NCI-H2196 (cell line): ENCODE measurements at regions not wholly inside any gene's neighbourhood (a gene's known extent, or its start where the extent isn't known, plus 50 kb on each side); places are given as distances from the start of the nearest gene placed in this dataset.
"Not testable (repeated sequence)": the region's sequence is repeated elsewhere in the genome, so short reads cannot be mapped to it uniquely, and the experiment has no call there.

ENCODE experiments used
- DNase-seq: peaks from one replicate; lab custom pipeline; 2025; ENCODE audit not compliant: unreplicated experiment; lab: John Stamatoyannopoulos, UW

DNA sequence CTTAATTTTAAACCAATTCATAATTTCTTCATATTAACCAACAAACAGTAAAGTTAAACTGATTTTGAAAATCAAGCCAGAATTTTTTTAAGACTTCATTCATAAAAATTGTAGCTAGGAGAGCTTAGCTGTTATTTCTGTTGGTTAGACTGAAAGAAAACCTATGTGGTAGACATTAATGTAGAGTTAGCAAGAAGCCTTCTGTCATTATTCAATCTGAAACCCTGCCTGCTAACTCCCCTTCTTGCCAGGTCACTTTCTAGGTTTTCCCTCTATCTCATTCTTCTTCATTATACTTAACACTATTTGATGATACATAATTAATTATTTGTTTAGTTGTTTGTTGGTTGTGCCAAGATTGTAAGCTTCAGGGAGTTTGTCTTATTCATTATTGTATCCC, 304.3 kb upstream of the MEF2C start:
- no peak for DNase-seq

DNA sequence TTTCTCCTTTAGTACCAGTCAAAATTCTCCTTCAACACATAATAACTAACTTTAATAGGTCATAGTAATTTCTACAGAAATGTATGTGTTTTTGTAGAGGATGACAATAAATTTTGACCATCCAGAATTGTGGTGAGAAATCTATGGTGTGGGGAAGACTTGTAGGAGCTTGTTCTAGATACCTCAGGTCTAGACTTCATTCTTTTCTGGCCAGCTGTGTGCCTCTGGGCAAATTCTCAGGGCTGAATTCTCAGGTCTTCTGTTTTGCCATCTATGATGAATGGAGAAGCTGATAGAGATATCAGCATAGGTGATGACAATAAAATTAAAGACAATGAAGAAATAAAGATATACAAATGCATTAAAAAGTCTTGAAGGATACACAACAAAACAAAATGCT, 298.6 kb upstream of the MEF2C start:
- DNase-seq: no peak

DNA sequence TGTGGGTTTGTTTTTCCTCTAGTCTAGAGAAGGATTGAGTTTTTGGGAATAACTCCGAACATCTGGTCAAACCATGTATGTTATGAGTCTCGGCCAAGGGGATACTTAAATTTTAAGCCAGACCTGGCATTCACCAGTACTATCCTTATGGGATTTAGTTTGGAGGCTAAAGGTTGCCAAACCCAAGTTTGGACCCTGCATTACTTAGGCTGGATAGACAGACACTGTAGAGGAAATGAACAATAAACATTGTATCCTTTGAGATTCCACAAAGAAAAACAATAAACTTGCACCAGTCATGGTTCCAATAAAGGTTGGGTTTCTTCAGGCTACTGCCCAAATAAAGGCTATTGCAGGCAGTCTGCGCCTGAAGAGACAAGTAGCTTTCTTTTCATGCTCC, 296.7 kb upstream of the MEF2C start:
- DNase-seq: no peak

DNA sequence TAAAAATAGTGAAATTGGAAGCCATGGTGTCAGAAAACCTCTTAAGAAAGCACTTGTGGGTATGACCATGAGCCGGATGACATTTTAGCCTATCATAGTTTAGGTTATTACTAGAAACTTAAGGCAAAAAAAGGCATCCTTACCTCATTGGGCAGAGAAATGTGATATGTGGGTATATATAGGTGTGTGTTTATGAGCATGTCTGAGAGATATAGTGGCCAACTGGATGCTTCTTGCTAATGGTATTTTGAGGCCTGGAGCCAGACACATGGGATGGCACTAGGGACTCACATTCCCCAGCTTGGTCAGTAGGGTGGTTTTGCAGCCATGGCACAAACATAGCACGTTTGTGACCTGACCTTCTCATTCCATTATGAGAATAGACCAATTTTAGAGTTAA, 295.6 kb upstream of the MEF2C start:
- DNase-seq: no peak

DNA sequence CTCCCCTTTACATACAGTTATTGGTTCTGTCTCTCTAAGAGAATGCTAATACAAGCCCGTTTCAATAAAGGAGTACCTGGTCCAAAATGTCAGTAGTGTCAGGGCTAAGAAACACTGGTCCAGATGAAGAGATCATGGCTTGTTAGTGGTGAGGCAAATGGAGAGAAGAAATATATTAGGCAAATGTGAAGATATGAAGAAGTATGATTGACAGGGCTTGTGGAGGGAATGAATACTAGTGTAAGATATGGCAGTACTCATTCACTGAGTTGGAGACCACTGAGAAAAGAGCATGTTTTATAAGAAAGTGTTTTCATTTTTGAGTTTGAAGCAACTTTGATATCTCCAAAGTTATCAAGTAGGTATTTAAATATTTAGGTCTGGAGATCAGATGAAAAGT, 290.5 kb upstream of the MEF2C start:
- DNase-seq: no peak

DNA sequence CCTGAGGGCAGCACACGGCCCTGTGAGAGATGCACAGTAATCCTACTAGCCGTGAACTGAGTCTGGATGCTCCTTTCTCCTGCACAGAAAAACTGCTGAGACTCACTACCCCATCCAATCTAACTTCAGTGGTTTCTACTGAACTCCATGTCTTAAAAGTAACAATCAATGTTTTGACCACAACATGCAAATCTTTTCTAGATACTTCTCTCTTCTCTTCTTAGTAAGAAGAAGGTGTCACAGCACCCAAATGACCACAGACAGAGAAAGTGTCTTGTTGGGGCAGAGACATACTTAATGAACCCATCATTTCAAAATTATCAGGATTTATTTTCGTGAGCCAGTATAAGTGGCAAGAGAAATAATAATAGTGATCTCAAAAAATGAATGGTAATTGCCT, 285.8 kb upstream of the MEF2C start:
- no peak for DNase-seq

DNA sequence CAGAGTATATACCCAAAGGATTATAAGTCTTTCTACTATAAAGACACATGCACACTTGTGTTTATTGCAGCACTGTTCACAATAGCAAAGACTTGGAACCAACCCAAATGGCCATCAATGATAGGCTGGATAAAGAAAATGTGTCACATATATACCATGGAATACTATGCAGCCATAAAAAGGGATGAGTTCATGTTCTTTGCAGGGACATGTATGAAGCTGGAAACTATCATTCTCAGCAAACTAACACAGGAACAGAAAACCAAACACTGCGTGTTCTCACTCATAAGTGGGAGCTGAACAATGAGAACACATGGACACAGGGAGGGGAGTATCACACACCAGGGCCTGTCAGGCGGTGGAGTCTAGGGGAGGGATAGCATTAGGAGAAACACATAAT, 281.7 kb upstream of the MEF2C start:
- DNase-seq: not testable (repeated sequence)

DNA sequence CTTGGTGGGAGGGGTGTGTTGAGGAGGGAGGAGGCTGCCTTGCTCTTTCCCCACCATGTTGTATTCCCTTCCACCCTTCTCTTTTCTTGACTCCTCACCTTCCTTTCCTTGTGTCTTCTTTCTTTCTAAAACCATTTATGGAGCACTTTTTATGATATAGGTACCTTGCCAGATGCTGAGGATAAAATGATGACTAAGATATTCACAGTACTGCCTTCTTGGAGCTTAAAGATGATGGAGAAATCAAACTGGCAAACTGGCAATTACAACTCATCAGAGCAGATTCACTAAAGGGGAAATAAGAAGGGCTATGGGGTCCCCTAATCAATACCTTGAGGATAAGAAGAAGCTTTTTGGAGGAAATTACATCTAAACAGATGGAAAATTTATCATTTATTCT, 273.2 kb upstream of the MEF2C start:
- DNase-seq: no peak

DNA sequence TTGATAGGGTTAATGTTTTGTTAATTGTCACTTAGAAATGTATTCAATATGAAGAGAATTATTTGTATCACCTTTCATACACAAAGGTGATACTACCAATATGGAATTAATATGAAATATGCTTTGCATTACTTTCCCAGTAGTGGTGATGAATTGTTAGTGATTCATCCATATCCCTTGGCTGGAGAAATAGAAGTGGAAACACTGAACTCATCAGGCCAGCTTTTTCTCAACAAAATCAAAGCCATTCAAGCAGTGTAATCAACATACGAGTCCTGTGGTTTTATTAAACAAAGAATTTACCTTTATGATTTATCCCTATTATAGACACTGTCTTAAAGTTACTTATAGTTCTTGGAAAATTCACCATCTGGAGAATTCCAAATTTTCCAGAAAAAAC, 264.0 kb upstream of the MEF2C start:
- DNase-seq: no peak

DNA sequence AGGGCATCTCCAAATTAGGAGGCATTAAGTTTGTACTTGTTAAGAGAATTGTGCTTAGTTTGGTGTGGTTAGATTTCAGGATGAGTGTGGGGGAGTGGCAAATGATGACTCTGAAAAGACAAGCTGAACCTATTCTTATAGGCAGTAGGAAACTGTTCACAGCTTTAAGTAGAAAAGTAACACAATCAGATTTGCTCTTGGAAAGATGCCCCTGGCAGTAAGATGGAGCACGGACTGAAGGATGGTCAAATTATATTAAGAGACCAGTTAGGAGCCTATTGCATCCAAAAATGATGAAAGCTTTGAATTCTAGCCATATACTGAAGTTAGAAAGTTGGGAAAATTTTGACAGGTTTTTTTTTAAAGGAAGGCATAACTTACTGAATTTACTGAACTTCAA, 254.2 kb upstream of the MEF2C start:
- no peak for DNase-seq

DNA sequence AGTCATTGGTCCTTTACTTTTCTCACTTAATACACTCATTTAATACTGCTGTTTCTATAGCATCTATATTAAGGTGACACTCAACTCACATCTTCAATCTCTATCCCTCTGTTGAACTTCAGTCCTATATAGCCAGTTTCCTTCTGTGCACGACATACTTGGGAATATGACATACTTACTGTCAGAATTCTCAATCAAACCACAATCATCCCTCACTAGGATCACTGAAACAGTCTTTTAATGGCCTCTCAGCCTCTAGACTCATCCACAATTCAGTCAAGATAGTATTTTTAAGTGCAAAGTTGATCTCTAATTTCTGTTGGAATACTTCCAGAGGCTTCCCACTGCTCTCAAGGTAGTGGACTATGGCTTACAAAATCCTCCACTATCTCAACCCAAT, 251.0 kb upstream of the MEF2C start:
- no peak for DNase-seq

DNA sequence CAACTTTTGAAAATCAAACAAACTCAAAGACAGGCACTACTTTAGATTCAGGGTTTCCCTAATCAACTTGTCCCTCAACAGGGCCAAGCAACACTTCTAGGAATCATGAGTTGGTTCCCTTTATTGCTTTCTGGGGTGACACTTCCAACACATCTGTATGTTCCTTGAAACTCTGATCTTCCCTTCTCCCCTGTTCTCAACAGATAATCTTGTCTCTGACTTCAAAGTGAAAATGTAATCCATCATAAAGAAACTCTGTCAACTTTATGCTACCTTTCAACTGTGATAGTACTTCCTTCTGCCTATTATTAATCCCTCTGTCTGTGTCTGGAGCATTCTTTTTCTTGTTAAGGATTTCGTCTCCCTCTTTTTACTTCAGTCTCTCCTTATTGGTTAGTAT, 250.1 kb upstream of the MEF2C start:
- DNase-seq: no peak

DNA sequence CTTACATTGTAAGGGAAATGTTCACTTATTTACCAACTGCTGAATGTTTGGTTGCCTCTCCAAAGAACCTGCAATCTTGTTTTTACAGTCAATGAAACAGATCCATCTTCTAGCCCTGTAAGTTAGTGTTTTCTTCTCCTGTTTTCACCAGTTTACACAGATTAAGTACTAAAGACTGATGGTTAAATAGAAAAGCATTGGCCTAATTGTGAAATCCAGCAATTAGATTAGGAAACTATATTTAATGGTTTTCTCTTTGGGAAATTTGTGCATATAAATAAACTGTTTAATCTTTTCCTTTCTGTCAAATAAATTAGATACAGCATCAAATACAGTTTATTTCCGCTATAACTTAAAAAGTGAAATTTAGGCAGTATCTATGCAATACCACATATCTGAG, 247.9 kb upstream of the MEF2C start:
- DNase-seq: no peak

DNA sequence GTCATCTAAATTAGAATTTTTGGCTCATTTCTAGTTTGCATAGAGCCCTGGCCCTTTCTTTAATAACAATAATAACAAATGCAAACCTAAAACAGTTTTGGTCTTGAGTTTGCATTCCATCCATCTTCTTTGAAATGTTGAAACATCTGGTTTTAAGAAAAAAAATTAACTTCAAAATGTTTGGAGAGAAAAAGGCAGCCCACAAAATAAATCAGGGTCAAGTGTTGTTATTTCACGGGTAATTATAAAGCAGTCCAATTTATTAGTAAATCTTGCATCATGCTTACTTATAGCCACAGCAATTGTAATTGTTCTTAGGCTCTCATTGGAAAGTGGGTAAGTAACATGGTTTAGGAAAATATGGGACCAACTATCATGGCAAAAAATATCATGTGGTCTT, 247.0 kb upstream of the MEF2C start:
- DNase-seq: no peak

DNA sequence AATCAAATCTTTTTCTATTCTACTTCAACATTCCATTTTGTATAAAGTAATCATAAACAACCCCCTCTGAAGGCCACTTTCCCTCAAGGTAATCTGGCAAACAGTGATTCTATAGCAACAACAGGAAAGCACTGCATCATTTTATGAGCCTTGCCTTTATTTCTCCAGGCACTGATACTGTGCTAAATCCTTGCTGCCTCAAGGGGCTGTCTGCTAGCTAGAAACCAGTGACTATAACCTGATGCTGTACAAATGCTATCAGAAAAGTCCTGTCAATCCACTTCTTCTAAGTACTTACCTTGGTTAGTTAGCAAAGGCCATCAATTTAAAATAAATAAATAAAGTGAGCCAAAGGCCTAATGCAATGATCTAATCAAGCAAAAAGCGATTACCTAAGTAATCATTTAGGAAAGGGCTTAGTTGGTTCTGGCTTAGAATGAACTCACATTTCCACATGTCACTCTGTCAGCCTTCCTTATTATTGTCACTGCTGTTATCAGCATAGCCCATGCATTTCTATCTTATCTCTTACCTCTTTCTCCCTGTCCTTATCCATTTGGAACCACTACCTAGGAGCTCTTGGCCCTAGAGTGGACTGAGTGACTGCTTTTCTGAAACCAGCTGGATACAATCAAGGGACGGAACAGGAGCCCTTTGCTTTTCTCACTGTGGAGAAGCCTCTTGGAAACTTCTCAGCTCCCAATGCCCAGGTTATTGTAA, 246.1 kb upstream of the MEF2C start:
- no peak for DNase-seq

DNA sequence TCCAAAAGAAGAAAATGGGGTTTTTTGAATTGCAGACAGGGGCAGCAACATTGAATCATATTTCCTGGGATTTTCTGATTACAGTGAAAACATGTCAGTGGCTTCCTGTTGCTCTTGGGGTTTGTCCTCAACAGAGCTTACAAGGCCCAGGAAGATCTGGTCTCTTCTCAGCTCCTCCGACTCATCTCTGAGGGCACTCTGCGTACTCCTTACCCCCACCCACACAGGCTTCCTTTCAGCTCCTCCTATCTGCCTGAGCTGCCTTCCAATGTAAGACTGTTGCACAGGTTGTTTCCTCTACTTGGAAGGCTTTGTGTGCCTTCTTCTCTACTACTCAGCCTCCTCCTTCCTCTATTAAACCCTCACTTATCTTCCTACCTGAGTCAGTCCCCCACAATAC, 245.1 kb upstream of the MEF2C start:
- no peak for DNase-seq

DNA sequence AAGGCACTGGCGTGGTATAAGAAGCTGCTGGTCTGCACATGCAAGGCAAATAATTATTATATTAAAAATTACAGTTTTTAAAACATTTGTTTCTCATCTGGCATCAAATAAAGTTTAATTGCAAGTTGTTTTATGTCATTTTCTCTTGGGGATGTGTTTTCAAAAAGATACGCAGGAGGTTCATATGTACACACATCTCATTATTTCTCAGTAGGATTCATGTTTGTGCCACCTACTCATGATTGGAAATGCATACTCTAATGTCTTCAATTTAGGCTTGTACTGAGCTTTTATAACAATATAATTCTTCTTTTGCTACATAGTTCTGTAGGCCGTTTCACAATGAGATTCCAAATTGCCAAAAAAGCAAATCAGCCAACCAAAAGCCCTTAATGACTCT, 244.2 kb upstream of the MEF2C start:
- DNase-seq: no peak

DNA sequence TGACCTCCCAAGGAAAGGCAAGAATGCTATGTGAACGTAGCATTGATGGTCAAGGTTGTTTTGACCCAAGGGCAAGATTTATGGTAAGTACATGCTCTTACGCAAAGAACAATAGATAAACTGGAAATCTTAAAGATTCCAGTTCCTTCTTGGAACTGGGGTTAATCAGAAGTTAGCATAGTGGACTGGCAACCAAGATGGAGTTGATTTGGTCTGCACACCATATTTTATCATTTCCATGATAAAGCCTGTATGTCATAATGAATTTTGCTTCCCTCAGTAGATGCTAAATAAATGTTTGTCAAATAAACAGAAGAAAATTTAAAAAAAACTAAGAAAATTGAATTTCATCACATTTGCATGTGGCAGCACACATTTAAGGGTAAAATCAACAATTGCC, 242.4 kb upstream of the MEF2C start:
- DNase-seq: no peak

DNA sequence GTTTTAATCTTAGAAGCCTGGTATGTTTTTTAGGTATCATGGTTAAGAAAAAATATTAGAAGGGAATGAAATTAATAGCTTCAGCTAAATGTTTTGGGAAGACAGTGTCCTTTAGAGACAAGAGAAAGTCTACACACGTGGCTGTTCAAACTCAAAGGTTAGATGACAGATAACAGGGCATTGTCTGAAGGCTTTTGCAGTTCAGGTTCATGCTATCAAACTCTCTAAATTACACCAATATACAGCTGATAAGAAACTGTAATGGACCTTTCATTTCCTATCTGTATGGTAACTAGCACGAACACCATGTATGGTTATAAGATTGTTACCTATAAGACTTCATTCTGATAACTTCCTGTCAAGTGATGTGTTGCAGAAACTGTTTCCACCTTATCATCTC, 240.6 kb upstream of the MEF2C start:
- DNase-seq: no peak

DNA sequence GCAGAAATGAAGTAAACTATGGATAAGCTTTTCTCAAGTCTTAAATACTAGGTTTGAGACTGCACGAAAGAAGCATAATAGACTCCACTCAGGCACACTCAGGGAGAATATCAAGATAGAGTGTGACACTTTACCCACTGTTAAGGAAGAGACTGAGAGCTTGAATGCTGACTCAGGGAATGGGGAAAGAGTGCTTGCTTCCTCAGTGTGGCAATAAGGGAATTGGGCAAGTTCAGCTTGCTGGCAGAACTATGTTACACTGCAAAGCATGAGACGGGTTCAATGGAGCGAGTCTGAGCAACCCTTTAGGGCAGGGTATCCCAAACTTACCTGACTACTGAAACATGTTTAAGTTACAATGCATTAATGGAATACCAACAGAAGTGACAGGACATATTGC, 237.7 kb upstream of the MEF2C start:
- DNase-seq: no peak

DNA sequence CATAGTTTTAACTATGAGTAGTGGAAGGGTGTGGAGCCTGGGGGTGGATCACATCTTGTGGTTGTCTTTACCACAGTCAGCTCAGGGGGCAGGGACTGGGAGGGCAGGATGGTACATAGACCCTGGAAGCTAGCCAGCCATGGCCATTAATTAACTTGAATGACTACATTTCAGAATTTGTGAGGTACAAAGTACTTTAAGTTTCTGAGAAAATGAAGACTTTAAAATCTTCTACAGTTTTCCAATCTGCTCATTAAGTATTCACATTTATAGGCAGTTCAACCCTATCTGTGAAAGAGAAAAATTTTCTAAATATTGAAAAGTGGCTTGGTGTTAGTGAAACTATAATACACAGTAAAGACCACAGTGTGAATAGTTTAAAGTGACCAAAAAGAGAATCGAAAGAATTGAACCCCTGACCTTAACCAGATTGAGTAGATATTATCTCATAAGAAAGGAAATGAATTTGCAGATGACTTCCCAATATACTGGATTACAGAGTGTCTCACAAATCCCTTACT, 234.2 kb upstream of the MEF2C start:
- DNase-seq: no peak

DNA sequence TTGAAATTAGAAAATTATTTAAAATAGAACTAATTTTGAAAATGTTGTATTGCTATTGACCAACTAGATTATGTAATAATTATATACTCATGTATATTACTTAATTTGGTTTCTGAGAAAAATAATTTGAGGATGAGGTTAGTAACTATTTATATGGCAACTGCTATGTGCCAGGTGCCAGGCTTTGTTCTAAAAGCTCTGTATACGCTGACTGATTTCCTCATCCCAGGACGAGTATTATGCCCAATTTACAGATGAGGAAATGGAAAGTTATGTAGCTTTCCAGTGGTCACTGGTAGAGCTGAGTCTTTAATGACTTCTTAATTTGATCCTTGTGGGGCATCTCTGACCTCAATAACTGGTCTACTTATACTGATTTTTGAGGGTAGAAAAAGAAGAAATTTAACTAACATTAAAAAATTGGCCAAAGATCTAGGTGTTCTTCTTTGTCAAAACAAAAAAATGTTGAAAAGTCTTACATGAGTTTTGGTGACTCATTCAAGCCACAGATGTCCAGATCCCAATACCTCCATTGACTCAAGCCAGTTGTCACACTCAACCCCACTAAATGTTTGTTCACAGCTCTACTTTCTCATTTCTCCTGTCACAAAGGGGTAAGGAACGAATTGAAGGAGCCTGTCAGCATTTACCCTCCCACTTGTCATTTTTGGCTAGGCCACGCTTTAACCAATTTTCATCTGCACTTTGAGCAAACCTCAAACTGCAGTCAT, 228.1 kb upstream of the MEF2C start:
- DNase-seq: no peak

DNA sequence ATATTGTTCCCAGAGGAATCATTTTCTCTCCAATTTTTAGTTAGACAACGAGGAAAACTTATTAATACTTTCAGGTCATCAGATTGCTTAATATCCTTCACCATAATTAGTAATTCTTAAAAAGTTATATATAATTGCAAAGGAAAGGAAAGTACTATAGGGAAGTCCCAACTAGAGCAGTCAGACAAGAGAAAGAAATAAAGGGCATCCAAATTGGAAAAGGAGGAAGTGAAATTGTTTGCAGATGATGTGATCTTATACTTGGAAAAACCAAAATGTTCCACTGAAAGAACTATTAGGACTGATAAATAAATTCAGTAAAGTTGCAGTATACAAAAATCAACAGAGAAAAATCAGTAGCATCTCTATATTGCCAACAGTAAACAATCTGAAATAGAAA, 223.5 kb upstream of the MEF2C start:
- no peak for DNase-seq
